ENCODE measurements at regions not wholly inside any gene's neighbourhood (a gene's known extent, or its start where the extent isn't known, plus 50 kb on each side); places are given as distances from the start of the nearest gene placed in this dataset.

- no peak for TF ChIP-seq EP300 (IDR thresholded peaks at IDR 0.05)
- no peak for TF ChIP-seq CTCF (IDR thresholded peaks at IDR 0.05)
- no peak for TF ChIP-seq POLR2AphosphoS5 (IDR thresholded peaks at IDR 0.05)
- no peak for TF ChIP-seq POLR2A (IDR thresholded peaks at IDR 0.05)
- H3K36me3 ChIP-seq, result no peaks in the 10 kb centered on the region
- no peaks in the 10 kb centered on the region for H3K27me3 ChIP-seq
- 49% methylated on average over 4 of the region's 4 CpGs for WGBS
- H3K4me1 ChIP-seq, result no peaks in the 10 kb centered on the region
- H3K27ac ChIP-seq, result no peak overlapping the region
- no peak for DNase-seq (ENCODE audit: low spot score in 2 of 2)
- no peaks in the 10 kb centered on the region for H3K9me3 ChIP-seq
- no peak overlapping the region for H3K4me3 ChIP-seq
These were observed 107.2 kb upstream of the SPRED2 start for GRCh38 chr2:65539633-65540032.

GRCh38 chr2:65537651-65538385, 105.4 kb upstream of the SPRED2 start:
- Histone ChIP-seq H3K4me1 (no peaks in the 10 kb centered on the region), H3K27ac (no peak overlapping the region), H3K9me3 (no peaks in the 10 kb centered on the region), H3K36me3 (no peaks in the 10 kb centered on the region), H3K27me3 (no peaks in the 10 kb centered on the region), H3K4me3 (no peak overlapping the region)
- DNase-seq (ENCODE audit: low spot score in 2 of 2), result no peak
- no peak for TF ChIP-seq POLR2A (IDR thresholded peaks at IDR 0.05)
- no peak for TF ChIP-seq EP300 (IDR thresholded peaks at IDR 0.05)
- TF ChIP-seq CTCF (IDR thresholded peaks at IDR 0.05), result no peak
- no peak for TF ChIP-seq POLR2AphosphoS5 (IDR thresholded peaks at IDR 0.05)
- 90% methylated on average over 7 of the region's 7 CpGs for WGBS

- WGBS, result 90% methylated on average over 4 of the region's 4 CpGs
These were observed 104.2 kb upstream of the SPRED2 start for GRCh38 chr2:65536596-65536995.

GRCh38 chr2:65532937-65533336, 100.5 kb upstream of the SPRED2 start:
- TF ChIP-seq POLR2AphosphoS5 (IDR thresholded peaks at IDR 0.05), result no peak
- no peak for TF ChIP-seq EP300 (IDR thresholded peaks at IDR 0.05)
- TF ChIP-seq POLR2A (IDR thresholded peaks at IDR 0.05), result no peak
- Histone ChIP-seq H3K9me3 (no peaks in the 10 kb centered on the region), H3K36me3 (no peaks in the 10 kb centered on the region), H3K27me3 (no peaks in the 10 kb centered on the region), H3K4me3 (no peak overlapping the region), H3K27ac (no peak overlapping the region), H3K4me1 (no peaks in the 10 kb centered on the region)
- no peak for DNase-seq (ENCODE audit: low spot score in 2 of 2)
- WGBS, result 88% methylated on average over 4 of the region's 4 CpGs

More at GRCh38 chr2:65536596-65536995, 104.2 kb upstream of the SPRED2 start:
- Histone ChIP-seq H3K36me3 (no peaks in the 10 kb centered on the region), H3K27me3 (no peaks in the 10 kb centered on the region), H3K4me3 (no peak overlapping the region), H3K4me1 (no peaks in the 10 kb centered on the region), H3K27ac (no peak overlapping the region), H3K9me3 (no peaks in the 10 kb centered on the region)
- no peak for TF ChIP-seq POLR2AphosphoS5 (IDR thresholded peaks at IDR 0.05)
- TF ChIP-seq POLR2A (IDR thresholded peaks at IDR 0.05), result no peak
- TF ChIP-seq EP300 (IDR thresholded peaks at IDR 0.05), result no peak
- TF ChIP-seq CTCF (IDR thresholded peaks at IDR 0.05), result no peak
- DNase-seq (ENCODE audit: low spot score in 2 of 2), result no peak

- Histone ChIP-seq H3K9me3 (no peaks in the 10 kb centered on the region), H3K4me3 (no peak overlapping the region), H3K27me3 (no peaks in the 10 kb centered on the region), H3K36me3 (no peaks in the 10 kb centered on the region), H3K27ac (no peak overlapping the region), H3K4me1 (no peaks in the 10 kb centered on the region)
- 96% methylated on average over 3 of the region's 3 CpGs for WGBS
- no peak for DNase-seq (ENCODE audit: low spot score in 2 of 2)
- TF ChIP-seq POLR2AphosphoS5 (IDR thresholded peaks at IDR 0.05) (no peak), CTCF (IDR thresholded peaks at IDR 0.05) (no peak), POLR2A (IDR thresholded peaks at IDR 0.05) (no peak), EP300 (IDR thresholded peaks at IDR 0.05) (no peak)
These were observed 99.9 kb upstream of the SPRED2 start for GRCh38 chr2:65532326-65532725.

Data from suprapubic skin (tissue), 4 donors.